Retina (tissue), 1 donor: ENCODE measurements at regions not wholly inside any gene's neighbourhood (a gene's known extent, or its start where the extent isn't known, plus 50 kb on each side); places are given as distances from the start of the nearest gene placed in this dataset.
A peak's percentile ranks its signal among the peaks of the same experiment; 100 is the strongest.

Source experiments
- DNase-seq: peaks from one replicate; pipeline ENCODE4 v3.0.0-alpha.2; 2016

GRCh38 chr1:234782791-234783190 is 172.8 kb upstream of the IRF2BP2 start:
- DNase-seq = peak; percentile 34

GRCh38 chr1:234782105-234782751 is 172.2 kb upstream of the IRF2BP2 start:
- peak; percentile 49 for DNase-seq

GRCh38 chr1:234781241-234782065 is 171.5 kb upstream of the IRF2BP2 start:
- DNase-seq = no peak

GRCh38 chr1:234780531-234781162 is 170.7 kb upstream of the IRF2BP2 start:
- no peak for DNase-seq

GRCh38 chr1:234780112-234780511 is 170.1 kb upstream of the IRF2BP2 start:
- no peak for DNase-seq

- DNase-seq = peak; percentile 52
Measured at GRCh38 chr1:234779600-234779999, 169.6 kb upstream of the IRF2BP2 start.

- DNase-seq = no peak
Measured at GRCh38 chr1:234779160-234779538, 169.2 kb upstream of the IRF2BP2 start.

- DNase-seq = no peak
Measured at GRCh38 chr1:234778221-234779159, 168.5 kb upstream of the IRF2BP2 start.

GRCh38 chr1:234777856-234778220 is 167.9 kb upstream of the IRF2BP2 start:
- DNase-seq = no peak

GRCh38 chr1:234776876-234777855 is 167.2 kb upstream of the IRF2BP2 start:
- no peak for DNase-seq

GRCh38 chr1:234776256-234776875 is 166.4 kb upstream of the IRF2BP2 start:
- no peak for DNase-seq

GRCh38 chr1:234775477-234776246 is 165.7 kb upstream of the IRF2BP2 start:
- DNase-seq = no peak

- DNase-seq = no peak
Measured at GRCh38 chr1:234774971-234775370, 165.0 kb upstream of the IRF2BP2 start.

- DNase-seq = no peak
Measured at GRCh38 chr1:234773936-234774677, 164.1 kb upstream of the IRF2BP2 start.

- no peak for DNase-seq
Measured at GRCh38 chr1:234772345-234773147, 162.6 kb upstream of the IRF2BP2 start.

- DNase-seq = no peak
Measured at GRCh38 chr1:234771642-234772344, 161.8 kb upstream of the IRF2BP2 start.

GRCh38 chr1:234770924-234771540 is 161.1 kb upstream of the IRF2BP2 start:
- DNase-seq = no peak
